Activated CD8-positive, alpha-beta memory T cell treated with anti-CD3 and anti-CD28 coated beads, Interleukin-2, amount 10 ng/mL, durations not matched to agents 7 days and 5 days (primary cell): ENCODE measurements at regions not wholly inside any gene's neighbourhood (a gene's known extent, or its start where the extent isn't known, plus 50 kb on each side); places are given as distances from the start of the nearest gene placed in this dataset.

Source experiments
- ATAC-seq: fragments of 150-1000 bp; cut with Tn5 transposase; one replicate; pipeline ENCODE4 v1.10.0; 2021; ENCODE audit warnings: moderate library complexity
- CTCF ChIA-PET: fragments of 350-600 bp; sonication (Branson Sonifier 250); formaldehyde crosslinking; loops from one replicate; lab custom pipeline; 2021; ENCODE audit warnings: antibody characterized with exemption; lab: Charles Lee
- DNase-seq: peaks from one replicate; pipeline ENCODE4 v3.0.0-alpha.2; 2020
- H3K27ac Mint-ChIP-seq: one replicate; pipeline ENCODE4 v1.8.0; 2021; ENCODE audit warnings: mild to moderate bottlenecking, mixed read lengths
- H3K27me3 Mint-ChIP-seq: one replicate; pipeline ENCODE4 v1.8.0; 2021; ENCODE audit warnings: mixed read lengths
- H3K36me3 Mint-ChIP-seq: one replicate; pipeline ENCODE4 v1.8.0; 2021; ENCODE audit warnings: mild to moderate bottlenecking, mixed read lengths
- H3K4me1 Mint-ChIP-seq: one replicate; pipeline ENCODE4 v1.8.0; 2021; ENCODE audit warnings: mixed read lengths
- H3K4me3 Mint-ChIP-seq: one replicate; pipeline ENCODE4 v1.8.0; 2021; ENCODE audit warnings: mild to moderate bottlenecking, moderate library complexity, mixed read lengths
- H3K9me3 Mint-ChIP-seq: one replicate; pipeline ENCODE4 v1.8.0; 2022; ENCODE audit warnings: low read depth, mixed read lengths

DNA sequence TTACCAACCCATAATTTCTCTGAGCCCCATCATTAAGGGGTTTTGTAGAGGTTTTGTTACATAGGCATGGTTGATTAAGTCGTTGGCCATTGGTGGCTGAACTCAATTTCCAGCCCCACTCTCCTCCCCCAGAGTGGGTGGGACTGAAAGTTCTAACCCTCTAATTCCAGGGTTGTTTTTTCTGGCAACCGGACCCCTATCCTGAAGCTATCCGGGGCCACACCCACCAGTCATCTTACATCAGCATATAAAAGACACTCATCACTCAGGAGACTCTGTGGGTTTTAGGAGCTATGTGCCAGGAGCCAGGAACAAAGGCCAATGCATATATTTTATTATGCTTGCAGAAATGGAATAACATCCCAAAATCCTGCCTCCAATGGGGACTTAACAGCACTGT, 186.0 kb downstream of the NXNL2 start:
- Mint-ChIP-seq H3K36me3 (no peaks in the 10 kb centered on the region), H3K27me3 (peaks cover 17% of the 10 kb centered on the region), H3K27ac (no peak overlapping the region), H3K4me3 (no peak overlapping the region), H3K4me1 (no peaks in the 10 kb centered on the region), H3K9me3 (no peaks in the 10 kb centered on the region)
- ATAC-seq (no peak), DNase-seq (no peak)
- CTCF ChIA-PET = no interaction called here

GRCh38 chr9:88721495-88722279, 186.7 kb downstream of the NXNL2 start:
- DNase-seq = no peak
- CTCF ChIA-PET = no interaction called here
- ATAC-seq = no peak
- H3K9me3 Mint-ChIP-seq = no peaks in the 10 kb centered on the region
- H3K27me3 Mint-ChIP-seq = peaks cover 17% of the 10 kb centered on the region
- H3K36me3 Mint-ChIP-seq = no peaks in the 10 kb centered on the region
- no peaks in the 10 kb centered on the region for H3K4me1 Mint-ChIP-seq
- H3K27ac Mint-ChIP-seq = no peak overlapping the region
- H3K4me3 Mint-ChIP-seq = no peak overlapping the region

DNA sequence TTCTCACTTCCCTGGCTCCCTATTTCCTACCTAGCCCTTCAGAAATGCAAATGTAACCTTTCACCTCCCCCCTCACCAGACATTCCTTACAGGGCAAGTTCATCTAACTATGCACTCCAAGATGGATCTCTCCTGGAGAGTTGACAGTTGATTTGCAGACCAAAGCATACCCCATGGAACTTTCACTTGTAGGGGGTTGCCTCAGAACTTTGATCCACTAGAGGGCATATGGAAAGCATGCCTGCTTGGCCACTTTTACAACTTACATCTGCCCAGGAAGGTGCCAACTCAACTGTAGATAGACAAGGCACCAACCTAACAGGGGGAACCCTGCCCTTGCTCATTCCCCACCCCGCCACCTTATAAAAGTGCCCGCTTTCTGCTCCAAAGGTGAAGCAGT, 187.8 kb downstream of the NXNL2 start:
- DNase-seq (no peak), ATAC-seq (no peak)
- H3K4me3 Mint-ChIP-seq = no peak overlapping the region
- H3K4me1 Mint-ChIP-seq = no peaks in the 10 kb centered on the region
- CTCF ChIA-PET = no interaction called here
- H3K9me3 Mint-ChIP-seq = no peaks in the 10 kb centered on the region
- H3K27me3 Mint-ChIP-seq = peaks cover 16% of the 10 kb centered on the region
- H3K36me3 Mint-ChIP-seq = no peaks in the 10 kb centered on the region
- H3K27ac Mint-ChIP-seq = no peak overlapping the region

DNA sequence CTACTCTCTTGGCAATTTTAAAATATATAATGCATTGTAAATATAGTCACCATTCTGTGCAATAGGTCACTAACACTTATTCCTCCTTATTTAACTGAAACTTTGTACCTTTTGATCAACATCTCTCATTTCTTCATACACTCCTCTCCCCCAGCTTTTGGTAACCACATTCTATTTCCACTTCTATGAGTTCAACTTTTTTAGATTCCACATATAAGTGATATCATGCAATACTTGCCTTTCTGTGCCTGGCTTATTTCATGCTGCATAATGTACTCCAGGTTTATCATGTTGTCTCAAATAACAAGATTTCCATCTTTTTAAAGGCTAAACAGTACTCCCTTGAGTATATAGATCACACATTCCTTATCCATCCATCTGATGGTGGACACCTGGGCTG, 188.8 kb downstream of the NXNL2 start:
- no peak for DNase-seq
- no peak overlapping the region for H3K27ac Mint-ChIP-seq
- H3K4me3 Mint-ChIP-seq = no peak overlapping the region
- H3K4me1 Mint-ChIP-seq = no peaks in the 10 kb centered on the region
- ATAC-seq = no peak
- CTCF ChIA-PET = no interaction called here
- H3K36me3 Mint-ChIP-seq = no peaks in the 10 kb centered on the region
- H3K27me3 Mint-ChIP-seq = peaks cover 12% of the 10 kb centered on the region
- no peaks in the 10 kb centered on the region for H3K9me3 Mint-ChIP-seq

- CTCF ChIA-PET = no interaction called here
- H3K4me3 Mint-ChIP-seq = no peak overlapping the region
- no peak for ATAC-seq
Measured at GRCh38 chr9:88724331-88724730, 189.4 kb downstream of the NXNL2 start.

DNA sequence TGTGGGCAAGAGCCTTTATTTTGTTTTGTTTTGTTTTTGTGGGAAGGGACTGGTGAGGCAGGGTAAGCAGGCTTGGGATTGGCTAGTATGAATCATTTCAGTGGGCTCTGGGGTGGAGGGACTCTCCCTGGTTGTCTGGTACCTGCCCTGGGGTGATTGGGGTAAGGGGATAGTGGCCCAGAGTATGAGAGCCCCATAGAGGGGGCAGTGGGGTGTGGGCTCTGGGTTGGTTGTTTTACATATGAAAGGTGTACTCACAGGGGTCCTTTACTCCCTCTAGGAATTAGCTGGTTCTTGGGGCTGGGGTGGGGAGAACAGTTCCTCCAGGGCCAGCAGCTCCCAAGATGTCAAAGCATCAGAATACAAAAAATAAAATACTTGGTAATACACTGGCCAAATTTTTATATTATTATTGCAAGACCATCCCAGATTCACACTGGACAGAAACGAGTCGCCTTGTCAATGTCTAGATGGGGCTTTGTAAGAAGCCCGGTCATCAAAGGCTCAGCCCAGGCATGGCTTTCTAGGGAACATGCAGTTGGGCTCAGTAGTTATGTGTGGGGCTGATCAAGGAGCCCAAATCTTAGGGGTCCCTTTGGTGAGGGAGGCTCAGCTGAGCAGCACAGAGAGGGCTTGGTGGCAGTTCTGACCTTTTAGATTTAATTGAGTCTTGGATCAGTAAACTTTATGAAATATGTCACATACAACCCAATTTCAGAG, 190.5 kb downstream of the NXNL2 start:
- H3K4me1 Mint-ChIP-seq = no peaks in the 10 kb centered on the region
- peaks cover 8% of the 10 kb centered on the region for H3K27me3 Mint-ChIP-seq
- CTCF ChIA-PET = no interaction called here
- no peaks in the 10 kb centered on the region for H3K36me3 Mint-ChIP-seq
- no peak overlapping the region for H3K4me3 Mint-ChIP-seq
- H3K27ac Mint-ChIP-seq = no peak overlapping the region
- no peaks in the 10 kb centered on the region for H3K9me3 Mint-ChIP-seq
- ATAC-seq = no peak
- DNase-seq = no peak

More at GRCh38 chr9:88724331-88724730, 189.4 kb downstream of the NXNL2 start:
- H3K4me1 Mint-ChIP-seq = no peaks in the 10 kb centered on the region
- DNase-seq = no peak
- no peak overlapping the region for H3K27ac Mint-ChIP-seq
- no peaks in the 10 kb centered on the region for H3K36me3 Mint-ChIP-seq
- H3K9me3 Mint-ChIP-seq = no peaks in the 10 kb centered on the region
- peaks cover 8% of the 10 kb centered on the region for H3K27me3 Mint-ChIP-seq

DNA sequence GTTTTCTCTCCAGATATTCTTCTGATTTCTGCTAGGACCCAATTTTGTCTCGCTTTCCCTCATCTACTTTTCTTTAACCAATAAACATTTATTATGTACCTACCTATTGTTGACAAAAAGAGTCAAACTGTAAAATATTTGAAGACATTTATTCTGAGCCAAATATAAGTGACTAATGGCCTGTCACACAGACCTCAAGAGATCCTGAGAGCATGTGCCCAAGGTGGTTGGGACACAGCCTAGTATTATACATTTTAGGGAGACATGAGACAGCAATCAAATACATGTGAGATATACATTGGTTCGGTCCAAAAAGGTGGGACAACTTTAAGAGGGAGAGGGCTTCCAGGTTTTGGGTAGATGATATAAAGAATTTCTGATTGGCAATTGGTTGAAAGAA, 191.8 kb downstream of the NXNL2 start:
- Mint-ChIP-seq H3K36me3 (no peaks in the 10 kb centered on the region), H3K4me3 (no peak overlapping the region), H3K27me3 (peaks cover 8% of the 10 kb centered on the region), H3K27ac (no peak overlapping the region), H3K9me3 (no peaks in the 10 kb centered on the region), H3K4me1 (no peaks in the 10 kb centered on the region)
- CTCF ChIA-PET = no interaction called here
- DNase-seq (no peak), ATAC-seq (no peak)

DNA sequence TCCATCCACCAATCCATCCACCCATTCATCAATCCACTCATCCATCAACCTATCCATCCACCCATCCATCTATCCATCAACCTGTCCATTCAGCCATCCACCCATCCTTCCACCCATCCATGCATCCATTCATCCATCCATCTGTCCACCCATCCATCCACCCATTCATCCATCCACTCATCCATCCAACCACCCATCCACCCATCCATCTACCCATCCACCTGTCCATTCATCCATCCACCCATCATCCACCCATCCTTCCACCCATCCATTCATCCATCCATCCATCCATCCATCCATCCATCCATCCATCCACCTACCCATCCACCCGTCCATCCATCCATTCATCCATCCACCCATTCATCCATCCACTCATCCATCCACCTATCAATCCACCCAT, 195.8 kb downstream of the NXNL2 start:
- no peaks in the 10 kb centered on the region for H3K36me3 Mint-ChIP-seq
- CTCF ChIA-PET = no interaction called here
- no peaks in the 10 kb centered on the region for H3K9me3 Mint-ChIP-seq
- no peak overlapping the region for H3K4me3 Mint-ChIP-seq
- no peak for DNase-seq
- ATAC-seq = no peak
- no peak overlapping the region for H3K27ac Mint-ChIP-seq
- H3K27me3 Mint-ChIP-seq = peaks cover 4% of the 10 kb centered on the region
- no peaks in the 10 kb centered on the region for H3K4me1 Mint-ChIP-seq

- no peaks in the 10 kb centered on the region for H3K4me1 Mint-ChIP-seq
- no peaks in the 10 kb centered on the region for H3K36me3 Mint-ChIP-seq
Measured at GRCh38 chr9:88732128-88732527, 197.2 kb downstream of the NXNL2 start.

GRCh38 chr9:88733651-88734421, 198.9 kb downstream of the NXNL2 start:
- Mint-ChIP-seq H3K27ac (no peak overlapping the region), H3K4me1 (no peaks in the 10 kb centered on the region)
- CTCF ChIA-PET = no interaction called here

More at GRCh38 chr9:88732128-88732527, 197.2 kb downstream of the NXNL2 start:
- ATAC-seq (no peak), DNase-seq (no peak)
- no peak overlapping the region for H3K27ac Mint-ChIP-seq
- CTCF ChIA-PET = interaction anchor here (1.0 kb wide), 1 partner anchor 7 kb away, joined by 3 read pairs; no protein-coding TSS in a partner anchor
- H3K27me3 Mint-ChIP-seq = peaks cover 4% of the 10 kb centered on the region
- H3K4me3 Mint-ChIP-seq = no peak overlapping the region
- no peaks in the 10 kb centered on the region for H3K9me3 Mint-ChIP-seq

DNA sequence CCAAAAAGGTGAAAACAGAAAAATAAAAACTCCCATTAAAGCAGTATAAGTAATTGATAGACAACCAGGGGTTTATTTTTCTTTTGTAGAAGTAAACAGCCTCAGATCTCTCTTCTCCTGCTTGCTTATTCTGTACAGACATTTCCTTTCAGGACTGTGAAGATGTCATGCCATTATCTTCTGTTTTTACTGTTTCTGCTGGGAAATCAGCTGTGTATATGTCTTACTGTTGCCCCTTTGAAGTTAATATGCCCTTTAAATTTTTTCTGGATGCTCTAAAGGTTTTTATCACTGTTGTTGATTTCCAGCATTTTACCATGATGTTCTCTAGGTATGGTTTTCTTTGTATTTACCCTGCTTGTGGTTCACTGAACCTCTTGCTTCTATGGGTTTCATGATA, 199.5 kb downstream of the NXNL2 start:
- Mint-ChIP-seq H3K27me3 (peaks cover 6% of the 10 kb centered on the region), H3K4me3 (no peak overlapping the region), H3K9me3 (no peaks in the 10 kb centered on the region), H3K4me1 (no peaks in the 10 kb centered on the region), H3K36me3 (no peaks in the 10 kb centered on the region), H3K27ac (no peak overlapping the region)
- ATAC-seq (no peak), DNase-seq (no peak)
- CTCF ChIA-PET = no interaction called here

More at GRCh38 chr9:88733651-88734421, 198.9 kb downstream of the NXNL2 start:
- no peak overlapping the region for H3K4me3 Mint-ChIP-seq
- peaks cover 4% of the 10 kb centered on the region for H3K27me3 Mint-ChIP-seq
- DNase-seq (no peak), ATAC-seq (no peak)
- H3K36me3 Mint-ChIP-seq = no peaks in the 10 kb centered on the region
- H3K9me3 Mint-ChIP-seq = no peaks in the 10 kb centered on the region

DNA sequence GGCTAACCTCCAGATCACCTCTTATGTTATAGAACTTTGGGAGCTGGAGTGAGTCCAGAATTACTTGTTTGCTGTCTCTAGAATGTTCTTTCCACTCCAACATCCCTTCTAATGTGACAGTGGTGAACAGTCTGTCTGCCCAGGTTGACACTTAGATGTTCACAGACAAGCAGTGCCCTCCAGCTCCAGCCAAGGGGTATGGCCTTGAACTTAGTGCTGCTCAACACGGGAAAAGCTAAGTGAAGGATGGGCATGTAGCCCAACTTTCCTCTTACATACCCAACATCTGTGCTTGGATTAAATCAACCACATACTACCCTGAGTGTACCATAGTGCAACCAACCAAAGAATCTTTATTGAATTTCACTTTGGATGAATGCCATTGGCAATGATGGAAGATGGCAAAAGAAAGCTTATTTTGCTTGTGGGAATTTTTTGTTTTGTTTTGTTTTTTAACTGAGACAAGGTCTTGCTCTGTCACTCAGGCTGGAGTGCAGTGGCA, 201.2 kb downstream of the NXNL2 start:
- H3K9me3 Mint-ChIP-seq = no peaks in the 10 kb centered on the region
- CTCF ChIA-PET = no interaction called here
- ATAC-seq = no peak

GRCh38 chr9:88737031-88737430, 202.1 kb downstream of the NXNL2 start:
- no peak overlapping the region for H3K27ac Mint-ChIP-seq
- CTCF ChIA-PET = no interaction called here
- no peak overlapping the region for H3K4me3 Mint-ChIP-seq
- H3K27me3 Mint-ChIP-seq = peaks cover 10% of the 10 kb centered on the region
- H3K4me1 Mint-ChIP-seq = no peaks in the 10 kb centered on the region
- ATAC-seq = no peak
- no peaks in the 10 kb centered on the region for H3K9me3 Mint-ChIP-seq
- no peak for DNase-seq
- H3K36me3 Mint-ChIP-seq = no peaks in the 10 kb centered on the region

More for the DNA sequence above, 201.2 kb downstream of the NXNL2 start:
- no peak for DNase-seq
- H3K4me3 Mint-ChIP-seq = no peak overlapping the region
- H3K27ac Mint-ChIP-seq = no peak overlapping the region
- H3K36me3 Mint-ChIP-seq = no peaks in the 10 kb centered on the region
- peaks cover 10% of the 10 kb centered on the region for H3K27me3 Mint-ChIP-seq
- H3K4me1 Mint-ChIP-seq = no peaks in the 10 kb centered on the region
